Activated CD4-positive, alpha-beta T cell treated with anti-CD3 and anti-CD28 coated beads, Interleukin-2, amount 50 U/mL, for 1 hour (primary cell): ENCODE measurements at regions not wholly inside any gene's neighbourhood (a gene's known extent, or its start where the extent isn't known, plus 50 kb on each side); places are given as distances from the start of the nearest gene placed in this dataset.
"Not testable (repeated sequence)": the region's sequence is repeated elsewhere in the genome, so short reads cannot be mapped to it uniquely, and the experiment has no call there.

Source experiments
- DNase-seq: peaks from one replicate; pipeline ENCODE4 v3.0.0-alpha.2; 2020

DNA sequence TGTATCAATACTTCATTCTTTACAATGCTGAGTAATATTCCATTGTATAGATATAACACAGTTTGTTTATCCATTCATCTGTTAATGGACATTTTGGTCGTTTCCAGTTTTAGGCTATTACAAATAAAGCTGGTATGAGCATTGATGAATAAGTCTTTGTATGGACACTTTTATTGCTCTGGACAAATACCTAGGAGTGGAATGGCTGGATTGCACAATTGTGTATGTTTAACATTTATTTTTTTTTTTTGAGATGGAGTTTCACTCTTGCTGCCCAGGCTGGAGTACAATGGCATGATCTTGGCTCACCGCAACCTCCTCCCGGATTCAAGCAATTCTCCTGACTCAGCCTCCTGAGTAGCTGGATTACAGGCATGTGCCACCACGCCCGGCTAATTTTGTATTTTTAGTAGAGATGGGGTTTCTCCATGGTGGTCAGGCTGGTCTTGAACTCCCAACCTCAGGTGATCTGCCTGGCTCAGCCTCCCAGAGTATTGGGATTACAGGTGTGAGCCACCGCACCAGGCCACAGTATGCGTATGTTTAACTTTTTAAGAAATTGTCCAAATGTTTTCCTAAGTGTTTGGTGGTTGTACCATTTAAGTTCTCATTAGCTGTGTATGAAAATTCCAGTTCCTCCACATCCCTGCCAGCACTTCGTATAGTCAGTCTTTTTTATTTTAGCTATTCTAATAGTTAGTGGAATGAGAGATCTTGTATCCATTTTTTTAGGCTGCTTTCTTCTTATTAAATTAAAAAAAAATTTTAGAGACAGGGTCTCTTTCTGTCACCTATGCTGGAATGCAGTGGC lies 194.9 kb upstream of the HAAO start:
- DNase-seq = no peak

DNA sequence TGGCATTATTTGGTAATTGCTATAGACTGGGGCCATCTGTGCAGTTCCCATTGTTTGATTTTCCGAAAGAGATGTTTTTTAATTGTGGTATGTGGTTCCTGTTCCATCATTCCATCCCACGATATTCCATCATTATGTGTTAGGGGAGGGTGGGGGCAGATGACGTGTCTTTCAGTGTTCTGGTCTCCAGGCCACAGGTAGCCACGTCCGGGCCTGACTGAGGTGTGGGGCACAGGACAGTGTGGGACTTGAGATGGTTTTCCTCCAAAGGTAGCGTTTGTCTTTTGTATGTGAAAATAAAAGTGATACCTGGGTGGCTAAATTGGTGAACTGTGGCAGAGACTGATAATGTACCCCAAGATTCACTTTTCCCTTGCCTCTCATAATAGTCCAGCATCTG lies 192.2 kb upstream of the HAAO start:
- no peak for DNase-seq

DNA sequence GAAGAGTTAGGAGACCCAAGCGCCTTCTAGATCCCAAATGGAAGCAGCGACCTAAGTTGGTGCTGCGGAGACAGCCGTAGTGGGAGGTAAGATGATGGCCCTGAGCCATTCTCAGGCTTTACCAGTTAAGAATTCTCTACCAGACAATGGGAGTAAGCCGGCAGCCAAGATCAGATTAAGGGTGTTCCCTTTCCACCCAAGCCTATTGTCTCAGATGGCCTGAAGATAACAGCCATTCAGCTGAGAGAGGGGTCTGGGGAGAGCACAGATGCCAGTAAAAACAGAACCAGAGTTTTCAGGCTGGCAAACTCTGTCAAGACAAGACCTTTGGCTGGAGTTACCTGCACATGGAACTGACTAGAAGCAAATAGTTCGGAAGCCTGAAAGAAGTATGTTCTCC lies 191.7 kb upstream of the HAAO start:
- no peak for DNase-seq

DNA sequence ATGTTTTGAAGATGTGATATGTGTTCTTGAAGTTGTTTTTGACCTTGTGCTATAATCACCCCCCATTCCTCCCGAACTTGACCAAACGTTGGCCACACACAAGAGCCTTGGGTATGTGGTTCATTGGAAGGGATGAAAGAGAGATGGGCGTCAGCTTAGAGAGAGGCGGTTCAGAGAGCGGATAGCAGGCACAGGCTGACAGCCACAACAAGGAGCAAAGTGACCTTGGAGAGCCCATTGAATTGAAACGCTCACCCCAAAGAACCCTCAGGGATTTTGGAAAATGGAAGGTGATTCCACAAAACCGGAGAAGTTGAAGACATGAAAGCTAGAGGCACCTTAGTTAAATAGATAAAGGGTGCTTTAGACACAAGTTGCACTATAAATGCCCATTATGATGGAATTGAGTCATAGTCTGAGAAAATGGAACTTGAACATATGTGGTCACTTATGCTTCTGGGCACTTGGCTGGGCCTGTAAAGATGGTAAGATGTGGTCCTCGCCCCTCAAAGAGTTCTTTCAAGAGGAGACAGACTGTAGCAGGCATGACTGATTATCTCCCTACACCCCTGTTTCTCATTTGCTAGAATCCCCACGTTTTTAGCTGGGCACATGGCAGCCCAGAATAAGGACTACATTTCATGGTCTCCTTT lies 188.5 kb upstream of the HAAO start:
- no peak for DNase-seq

DNA sequence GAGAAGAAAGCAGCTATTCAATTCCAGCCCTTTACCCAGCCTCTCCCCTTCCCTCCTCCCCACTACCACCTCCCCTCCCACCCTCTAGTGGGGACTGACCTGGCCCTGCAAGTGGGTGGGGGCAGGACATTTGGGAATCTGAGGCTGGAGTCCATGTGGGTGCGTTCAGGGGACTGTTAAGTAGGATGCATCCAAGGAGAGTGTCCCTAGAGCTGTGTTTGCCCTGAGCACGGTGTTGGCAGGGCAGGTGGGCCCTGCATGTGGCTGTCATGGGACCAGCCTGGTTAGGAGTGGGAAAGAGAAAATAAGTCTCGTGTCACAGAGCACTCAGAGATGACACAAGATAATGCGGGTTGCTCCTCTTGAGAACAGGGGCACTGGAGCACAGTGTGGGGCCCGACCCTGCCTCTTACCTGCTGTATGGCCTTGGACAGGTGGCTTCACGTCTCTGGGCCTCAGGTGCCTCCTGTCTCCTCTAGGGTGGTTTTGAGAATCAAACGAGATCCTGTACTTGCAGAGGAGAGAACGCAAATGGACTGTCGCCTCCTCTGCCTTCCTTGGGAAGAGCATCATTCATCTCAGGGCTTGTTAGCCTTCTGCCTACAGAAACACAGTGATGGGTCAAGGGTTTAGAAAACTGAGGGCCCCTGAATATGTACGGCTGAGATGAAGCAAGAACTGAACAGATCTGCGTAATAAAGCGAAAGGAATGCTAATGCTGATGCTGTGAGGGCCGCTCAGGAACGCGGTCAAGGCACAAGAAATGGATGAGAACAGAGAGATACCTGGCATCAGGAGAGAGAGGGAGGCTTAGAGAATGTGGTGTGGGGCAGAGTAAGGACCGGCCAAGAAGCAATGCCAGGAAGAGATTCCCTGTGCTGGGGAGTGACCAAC lies 187.7 kb upstream of the HAAO start:
- DNase-seq = no peak

DNA sequence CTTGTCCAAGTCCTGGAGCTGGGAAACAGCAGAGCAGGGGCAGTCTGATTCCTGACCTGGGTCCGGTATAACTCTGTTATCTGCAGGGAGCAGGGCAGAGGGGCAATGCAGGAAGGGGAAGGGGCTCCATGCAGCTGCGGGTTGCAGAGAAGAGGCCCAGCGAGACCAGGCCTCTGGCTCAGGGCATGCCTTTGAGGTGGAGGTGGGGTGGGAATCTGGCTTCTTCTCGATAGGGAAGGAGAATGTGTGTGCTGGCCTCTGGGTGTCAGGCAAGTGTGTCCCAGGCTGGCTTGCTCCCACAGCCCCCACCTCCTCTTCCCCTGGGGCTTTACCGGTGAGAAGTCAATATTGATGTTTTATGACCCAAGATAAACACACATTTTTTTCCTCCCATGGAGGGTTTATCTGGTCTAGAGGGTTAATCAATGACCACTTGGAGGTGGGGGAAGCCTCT lies 187.1 kb upstream of the HAAO start:
- no peak for DNase-seq

DNA sequence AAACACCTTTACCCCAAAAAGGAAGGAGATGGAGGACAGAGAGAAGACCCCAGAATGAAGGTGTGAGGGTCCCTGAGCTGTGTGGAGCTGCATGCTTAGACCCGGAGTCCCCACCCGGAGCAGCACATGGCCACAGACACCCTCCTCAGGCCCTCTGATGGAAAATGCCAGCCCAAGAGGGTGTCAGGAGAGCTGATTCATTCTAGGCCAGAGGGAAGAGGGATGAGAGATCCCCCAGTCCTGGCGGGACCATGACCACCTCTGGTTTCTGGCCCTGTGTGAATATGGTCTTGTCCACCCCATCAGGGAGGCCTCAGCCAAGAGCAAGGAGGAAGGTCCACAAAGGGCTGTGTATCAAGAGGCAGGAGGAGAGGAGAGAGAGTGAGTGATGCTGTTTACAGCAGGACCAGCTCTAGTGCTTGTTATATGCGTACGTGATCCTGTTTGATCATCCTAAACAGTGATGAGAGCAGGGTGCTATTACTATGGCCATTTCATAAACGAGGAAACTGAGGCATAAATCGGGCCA lies 186.6 kb upstream of the HAAO start:
- no peak for DNase-seq

- no peak for DNase-seq
Measured at GRCh38 chr2:42978175-42978886, 185.9 kb upstream of the HAAO start.

DNA sequence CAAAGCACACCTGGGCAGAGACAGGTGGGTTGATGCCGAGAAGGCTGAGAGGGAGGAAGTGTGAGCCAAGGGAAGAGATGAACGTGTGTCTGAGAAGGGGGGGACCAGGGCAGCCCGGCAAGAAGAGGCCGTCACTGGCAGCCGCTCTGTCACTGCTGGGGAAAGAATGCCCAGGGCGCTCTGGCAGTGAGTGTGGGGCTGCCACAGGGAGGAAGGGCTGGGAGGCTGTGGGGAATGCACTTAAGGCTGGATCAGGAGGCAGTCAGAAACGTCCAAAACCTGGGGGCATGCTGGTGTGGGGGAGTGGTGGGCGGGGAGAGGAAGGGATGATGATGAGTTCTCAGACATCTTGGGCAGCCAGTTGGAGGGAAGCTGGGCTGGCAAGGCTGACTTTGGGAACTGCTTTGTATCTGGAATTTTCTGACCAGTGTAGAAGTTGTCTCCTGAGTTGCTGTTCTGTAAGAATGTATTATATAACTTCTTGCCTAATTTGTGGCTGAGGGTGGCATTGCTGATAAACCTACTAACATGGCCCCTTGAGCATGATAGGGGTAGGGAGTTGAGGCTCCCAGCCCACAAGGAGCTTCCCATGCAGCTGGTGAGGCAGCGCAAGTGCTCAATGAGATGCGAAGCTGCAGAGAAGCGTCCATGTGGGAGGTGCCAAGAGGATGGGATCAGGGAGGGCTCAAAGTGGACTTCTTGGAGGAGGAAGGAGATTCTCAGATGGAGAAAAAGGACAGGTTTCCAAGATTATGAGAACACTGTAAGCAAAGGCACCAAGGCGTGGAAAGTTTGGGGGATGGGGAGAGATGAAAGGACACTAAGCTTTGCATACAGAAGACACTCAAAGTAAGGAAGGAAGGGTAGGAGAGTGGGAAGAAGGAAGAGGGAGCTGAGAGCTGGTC lies 185.1 kb upstream of the HAAO start:
- DNase-seq = no peak

DNA sequence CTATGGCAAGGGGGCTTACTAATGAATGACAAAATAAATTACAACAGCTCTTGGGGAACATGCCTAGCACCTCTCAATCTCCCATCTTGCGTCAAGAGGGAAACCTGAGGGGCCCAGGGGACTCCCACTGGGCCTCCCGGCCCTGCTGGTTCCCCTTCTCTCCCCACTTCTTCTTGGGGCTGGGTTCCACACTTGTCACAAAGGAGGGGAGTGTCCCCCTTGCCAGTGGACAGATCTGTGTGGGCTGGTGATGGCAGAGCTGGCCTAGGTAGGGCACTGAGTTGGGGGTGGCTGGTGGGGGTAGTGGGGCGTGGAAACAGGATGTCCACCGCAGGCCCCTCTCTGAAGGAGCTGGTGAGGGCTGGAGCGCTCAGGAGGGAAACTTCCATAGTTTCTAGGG lies 184.0 kb upstream of the HAAO start:
- DNase-seq = no peak

DNA sequence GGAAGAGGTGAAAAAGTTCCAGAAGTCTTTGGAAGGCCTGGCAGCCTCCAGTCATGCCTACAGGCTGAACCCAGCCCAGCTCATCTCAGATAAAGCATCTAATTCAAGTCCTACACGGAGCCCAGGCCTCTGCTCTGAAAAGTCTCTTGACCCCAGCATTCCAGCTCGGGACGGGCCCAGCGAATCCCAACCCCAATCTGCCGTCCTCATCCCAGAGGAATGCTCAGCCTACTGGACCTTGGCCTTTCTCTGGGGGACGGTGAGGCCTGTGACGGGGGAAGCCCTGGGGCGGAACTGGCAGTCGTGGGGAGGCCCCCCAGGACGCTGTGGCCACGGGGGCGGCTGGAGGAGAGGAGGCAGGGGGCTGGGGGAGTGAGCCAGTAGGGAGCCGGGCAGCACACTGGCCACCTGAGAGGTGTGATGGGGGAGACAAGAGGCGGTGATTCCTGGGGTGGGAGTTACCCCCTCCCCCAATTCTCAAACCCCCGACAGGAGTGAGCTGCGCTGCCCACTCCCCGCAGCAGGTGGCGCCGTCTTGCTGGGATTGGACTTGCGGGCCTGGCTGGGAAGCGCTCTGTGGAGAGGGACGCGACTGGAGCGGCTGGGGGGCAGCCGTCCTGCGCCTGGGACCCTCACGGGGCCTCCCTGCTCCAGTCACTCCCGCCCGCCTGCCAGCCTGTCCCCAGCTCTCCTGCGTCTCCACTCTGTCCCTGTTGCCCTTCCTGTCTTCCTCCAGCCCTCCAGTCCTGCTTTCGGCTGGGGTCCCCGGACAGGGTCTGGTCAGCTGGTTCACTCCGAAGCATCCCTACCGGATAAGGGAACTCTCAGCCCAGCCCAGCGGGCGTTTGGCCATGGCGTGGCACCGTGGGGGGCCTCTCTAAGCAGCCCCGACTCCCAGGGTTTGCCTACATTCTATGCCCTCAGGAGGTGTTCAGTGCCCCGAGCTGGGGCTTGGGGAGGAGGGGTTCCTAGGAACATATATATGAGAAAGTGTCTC lies 182.6 kb upstream of the HAAO start:
- DNase-seq = peak; percentile 48

DNA sequence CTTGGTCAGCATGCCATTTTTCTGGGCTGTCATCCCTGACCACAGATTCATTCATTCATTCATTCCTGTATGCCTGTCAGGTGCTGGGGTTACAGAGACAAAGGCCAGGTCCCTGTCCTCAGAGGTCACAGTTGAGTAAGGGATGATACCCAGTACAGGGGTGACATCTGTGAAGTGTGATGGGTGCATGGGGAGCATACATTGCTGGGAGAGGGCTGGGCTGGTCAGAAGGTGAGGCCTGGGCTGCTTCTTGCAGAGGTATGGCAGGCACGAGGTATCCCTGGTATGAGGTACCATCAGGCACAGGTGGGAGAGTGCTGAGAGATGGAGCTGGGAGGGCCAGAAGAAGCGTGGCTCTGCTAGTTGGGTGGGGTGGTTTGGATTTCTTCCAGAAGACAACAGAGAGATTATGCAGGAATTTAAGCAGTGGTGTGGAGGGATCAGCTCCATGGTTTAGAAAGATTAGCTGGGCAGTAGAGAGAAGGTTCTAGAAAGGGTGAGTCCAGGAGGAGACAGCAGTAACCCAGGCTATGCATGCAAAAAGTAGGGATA lies 181.9 kb upstream of the HAAO start:
- DNase-seq = no peak

GRCh38 chr2:42973726-42974125 lies 181.3 kb upstream of the HAAO start:
- no peak for DNase-seq

DNA sequence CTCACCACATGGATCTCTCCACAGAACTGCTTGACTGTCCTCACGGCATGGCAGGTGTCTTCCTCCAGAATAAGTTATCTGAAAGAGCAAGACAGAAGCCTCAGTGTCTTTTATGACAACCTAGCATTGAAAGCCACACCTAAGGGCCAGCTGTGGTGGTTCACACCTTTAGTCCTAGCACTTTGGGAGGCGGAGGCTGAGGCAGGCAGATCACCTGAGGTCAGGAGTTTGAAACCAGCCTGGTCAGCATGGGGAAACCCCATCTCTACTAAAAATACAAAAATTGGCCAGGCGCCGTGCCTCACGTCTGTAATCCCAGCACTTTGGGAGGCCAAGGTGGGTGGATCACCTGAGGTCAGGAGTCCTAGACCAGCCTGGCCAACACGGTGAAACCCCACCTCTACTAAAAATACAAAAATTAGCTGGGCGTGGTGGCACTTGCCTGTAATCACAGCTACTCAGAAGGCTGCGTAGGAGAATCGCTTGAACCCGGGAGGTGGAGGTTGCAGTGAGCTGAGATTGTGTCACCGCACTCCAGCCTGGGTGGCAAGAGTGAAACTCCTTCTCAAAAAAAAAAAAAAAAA lies 180.6 kb upstream of the HAAO start:
- not testable (repeated sequence) for DNase-seq

- no peak for DNase-seq
Measured at GRCh38 chr2:42971947-42972736, 179.8 kb upstream of the HAAO start.

DNA sequence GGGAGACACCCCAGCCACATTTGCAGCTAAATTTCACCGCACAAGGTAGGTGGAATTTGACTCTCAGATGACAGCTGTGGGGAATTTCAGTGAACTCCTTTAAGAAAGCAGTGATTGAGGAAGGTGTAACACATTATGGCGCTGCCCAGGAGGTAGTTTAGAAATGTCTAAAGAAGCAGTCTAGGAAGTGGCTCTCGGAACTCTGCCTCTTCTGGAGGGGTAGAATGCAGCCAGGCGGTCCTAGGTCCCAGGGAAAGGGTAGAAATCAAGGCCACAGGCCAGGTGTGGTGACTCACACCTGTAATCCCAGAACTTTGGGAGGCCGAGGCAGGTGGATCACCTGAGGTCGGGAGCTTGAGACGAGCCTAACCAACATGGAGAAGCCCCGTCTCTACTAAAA lies 179.0 kb upstream of the HAAO start:
- no peak for DNase-seq

GRCh38 chr2:42970151-42970550 lies 177.8 kb upstream of the HAAO start:
- DNase-seq = no peak
